NB4 (cell line): ENCODE measurements at regions not wholly inside any gene's neighbourhood (a gene's known extent, or its start where the extent isn't known, plus 50 kb on each side); places are given as distances from the start of the nearest gene placed in this dataset.

Source experiments
- DNase-seq: peaks from one replicate; pipeline ENCODE4 v3.0.0; 2010; ENCODE audit warnings: low read depth
- H3K4me3 ChIP-seq: one replicate; pipeline ENCODE4 v1.5.1; 2011; ENCODE audit warnings: mild to moderate bottlenecking, low read depth, low read length, moderate library complexity
- CTCF ChIP-seq: IDR thresholded peaks from one replicate; pipeline ENCODE4 v1.5.1; 2012; ENCODE audit warnings: low read depth, low read length
- MYC ChIP-seq: IDR thresholded peaks from 2 replicates; pipeline ENCODE4 v1.6.1; 2011; ENCODE audit warnings: low read depth, low read length
- POLR2A ChIP-seq: IDR thresholded peaks from 2 replicates; pipeline ENCODE4 v1.6.1; 2011; ENCODE audit warnings: mild to moderate bottlenecking; ENCODE audit not compliant: insufficient read length; ENCODE audit errors: extremely low read depth
- TF ChIP-seq, protein P1 (sequence below): IDR thresholded peaks from 2 replicates; pipeline ENCODE4 v1.6.1; 2011; ENCODE audit warnings: low read depth, low read length

- TF ChIP-seq POLR2A: no peak
- no peak for TF ChIP-seq MYC
- TF ChIP-seq CTCF: no peak
- TF ChIP-seq, protein P1, sequence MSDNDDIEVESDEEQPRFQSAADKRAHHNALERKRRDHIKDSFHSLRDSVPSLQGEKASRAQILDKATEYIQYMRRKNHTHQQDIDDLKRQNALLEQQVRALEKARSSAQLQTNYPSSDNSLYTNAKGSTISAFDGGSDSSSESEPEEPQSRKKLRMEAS: no peak
- no peak for DNase-seq
- H3K4me3 ChIP-seq: no peak overlapping the region
Measured at GRCh38 chr4:89614155-89614554, 222.8 kb downstream of the SNCA start.

DNA sequence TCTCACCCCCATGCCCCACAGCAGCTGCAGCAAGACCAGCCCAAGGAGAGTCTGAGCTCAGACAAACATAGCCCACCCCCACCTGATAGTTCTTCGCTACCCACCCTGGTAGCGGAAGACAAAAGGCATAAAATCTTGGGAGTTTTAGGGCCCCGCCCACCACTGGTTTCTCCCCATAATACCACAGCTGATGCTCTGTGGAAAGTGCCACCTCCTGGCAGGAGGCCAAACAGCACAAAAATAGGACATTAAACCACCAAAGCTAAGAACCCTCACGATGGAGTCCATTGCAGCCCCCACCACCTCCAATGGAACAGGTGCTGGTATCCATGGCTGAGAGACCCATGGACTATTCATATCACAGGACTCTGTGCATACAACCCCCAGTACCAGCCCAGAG, 226.7 kb downstream of the SNCA start:
- DNase-seq: no peak
- TF ChIP-seq MYC (no peak), CTCF (no peak), POLR2A (no peak)
- TF ChIP-seq, protein P1: no peak
- H3K4me3 ChIP-seq: no peak overlapping the region

- TF ChIP-seq CTCF (no peak), POLR2A (no peak), MYC (no peak)
- TF ChIP-seq, protein P1: no peak
- no peak overlapping the region for H3K4me3 ChIP-seq
- DNase-seq: no peak
Measured at GRCh38 chr4:89609756-89610155, 227.2 kb downstream of the SNCA start.

- TF ChIP-seq, protein P1: no peak
- TF ChIP-seq MYC (no peak), CTCF (no peak), POLR2A (no peak)
- DNase-seq: no peak
- H3K4me3 ChIP-seq: no peak overlapping the region
Measured at GRCh38 chr4:89604951-89605350, 232.0 kb downstream of the SNCA start.

DNA sequence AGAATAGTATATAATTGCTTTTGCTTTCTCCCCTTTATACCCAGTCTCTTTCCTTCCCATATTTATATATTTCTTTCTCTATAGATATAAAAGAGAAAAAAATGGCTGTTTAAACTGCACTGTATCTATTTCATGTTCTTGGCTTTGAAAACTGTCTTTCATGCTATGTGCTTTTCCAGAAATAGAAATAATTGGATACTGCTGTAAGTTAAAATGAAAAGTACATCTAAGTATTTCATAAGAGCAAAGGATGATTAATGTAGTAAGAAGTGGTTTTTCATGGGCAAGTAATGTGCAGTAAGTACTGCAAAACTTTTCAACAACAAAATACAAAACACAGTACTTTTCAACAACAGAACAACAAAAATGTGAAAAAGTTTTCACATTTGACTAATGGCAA, 237.9 kb downstream of the SNCA start:
- no peak for DNase-seq

More for the DNA sequence above, 237.9 kb downstream of the SNCA start:
- H3K4me3 ChIP-seq: no peak overlapping the region
- TF ChIP-seq POLR2A (no peak), CTCF (no peak), MYC (no peak)
- TF ChIP-seq, protein P1: no peak
